ENCODE measurements at regions not wholly inside any gene's neighbourhood (a gene's known extent, or its start where the extent isn't known, plus 50 kb on each side); places are given as distances from the start of the nearest gene placed in this dataset.

- DNase-seq (ENCODE audit: low spot score): no peak
These were observed 510.2 kb downstream of the TCERG1L start for GRCh38 chr10:130801276-130801675.

DNA sequence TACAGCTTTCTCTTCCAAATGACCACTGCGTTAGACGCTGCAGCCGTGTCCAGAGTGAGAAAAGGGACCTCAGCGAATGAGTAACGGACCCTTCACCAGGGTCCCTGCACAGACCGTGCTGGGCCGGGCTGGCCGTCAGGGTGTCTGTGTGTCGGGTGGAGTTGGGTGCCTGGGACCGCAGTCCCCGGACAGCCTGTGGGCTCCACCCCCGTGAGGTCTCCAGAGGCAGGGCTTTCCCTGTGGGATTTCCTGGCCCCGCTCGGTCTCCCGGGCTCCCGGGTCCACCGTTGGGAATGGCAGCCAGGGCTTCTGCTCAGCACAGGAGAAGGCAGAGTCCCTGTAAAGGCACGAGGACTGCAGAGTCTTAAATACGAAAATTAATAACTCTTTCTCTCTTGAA, 509.7 kb downstream of the TCERG1L start:
- DNase-seq (ENCODE audit: low spot score): no peak

DNA sequence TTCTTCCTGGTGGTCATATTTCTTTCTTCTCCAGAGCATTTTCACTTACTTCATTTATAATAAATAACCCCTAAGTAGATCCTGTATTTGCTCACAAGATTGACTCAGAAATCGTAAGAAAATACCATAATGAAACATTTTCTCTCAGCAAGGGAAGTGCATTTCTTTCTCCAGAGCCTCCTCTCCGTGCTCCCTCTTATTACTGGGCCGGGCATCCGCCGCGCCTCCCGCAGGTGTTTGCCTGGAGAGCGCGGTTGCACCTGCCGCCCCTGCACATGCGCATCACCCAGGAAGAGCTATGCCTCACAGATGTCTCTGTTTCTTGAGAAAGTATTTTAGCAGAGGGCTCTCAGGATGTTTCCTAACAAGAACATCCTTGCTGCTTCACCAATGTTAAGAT, 509.2 kb downstream of the TCERG1L start:
- DNase-seq (ENCODE audit: low spot score): no peak

GRCh38 chr10:130804281-130804680, 507.2 kb downstream of the TCERG1L start:
- no peak for DNase-seq (ENCODE audit: low spot score)

DNA sequence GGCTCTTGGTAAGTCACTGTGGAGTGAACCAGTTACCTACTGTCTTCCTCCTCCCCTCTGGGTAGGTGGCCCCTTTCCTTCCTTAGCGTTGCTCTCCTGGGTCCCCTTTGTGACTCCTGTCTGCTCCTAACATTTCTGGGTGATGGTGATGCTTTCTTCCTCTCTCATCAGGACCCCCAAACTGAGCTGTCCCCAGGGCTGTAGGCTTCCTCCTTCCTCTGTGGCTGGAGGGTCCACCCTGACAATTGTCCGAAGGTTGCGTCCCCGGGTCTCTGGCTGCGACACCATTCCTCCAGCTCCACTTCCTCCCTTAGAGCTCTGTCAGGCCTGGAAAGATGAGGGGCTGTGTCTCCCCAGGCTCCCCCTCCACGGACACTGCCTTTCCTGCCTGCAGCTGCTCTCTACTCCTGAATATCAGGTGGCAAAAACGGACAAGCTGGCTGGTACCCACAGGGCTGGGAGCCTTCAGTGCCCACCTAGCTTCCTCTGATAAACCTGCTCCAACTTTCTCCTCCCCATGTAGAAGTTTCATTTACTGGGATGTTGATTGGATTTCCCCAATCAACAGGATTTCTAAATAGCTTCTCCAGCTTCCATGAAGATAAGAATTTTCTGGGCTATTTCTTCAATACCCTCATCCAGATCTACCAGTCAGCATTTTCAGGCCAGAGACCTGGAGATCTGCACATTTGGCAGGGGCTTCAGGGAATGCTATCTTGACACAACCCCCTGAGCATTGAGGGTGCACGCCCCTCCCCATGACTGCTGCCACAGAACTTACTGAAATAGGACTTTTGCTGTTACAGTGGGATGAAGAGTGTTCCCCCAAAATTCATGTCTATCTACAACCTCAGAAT, 506.5 kb downstream of the TCERG1L start:
- no peak for DNase-seq (ENCODE audit: low spot score)

GRCh38 chr10:130805635-130806030, 505.9 kb downstream of the TCERG1L start:
- DNase-seq (ENCODE audit: low spot score): no peak

- no peak for DNase-seq (ENCODE audit: low spot score)
These were observed 505.1 kb downstream of the TCERG1L start for GRCh38 chr10:130806426-130806825.

DNA sequence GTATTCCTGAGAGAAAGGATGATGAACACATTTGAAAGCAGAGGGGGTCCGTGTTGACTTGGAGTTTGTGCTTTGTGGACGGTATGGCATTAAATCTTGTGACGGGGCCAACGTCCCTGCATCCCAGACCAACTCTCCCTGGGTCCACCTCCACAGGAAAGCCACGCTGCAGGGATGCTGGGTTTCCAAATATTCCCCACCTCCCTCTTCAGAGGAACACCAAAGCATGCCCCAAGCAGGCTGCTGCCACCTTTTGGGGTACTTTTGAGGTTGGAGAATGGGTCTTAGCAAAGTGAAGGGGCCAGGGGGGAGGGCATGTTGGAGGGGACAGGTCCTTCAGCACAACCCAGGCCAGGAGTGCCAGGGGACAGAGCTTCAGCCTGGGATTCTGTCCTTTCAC, 504.4 kb downstream of the TCERG1L start:
- no peak for DNase-seq (ENCODE audit: low spot score)

DNA sequence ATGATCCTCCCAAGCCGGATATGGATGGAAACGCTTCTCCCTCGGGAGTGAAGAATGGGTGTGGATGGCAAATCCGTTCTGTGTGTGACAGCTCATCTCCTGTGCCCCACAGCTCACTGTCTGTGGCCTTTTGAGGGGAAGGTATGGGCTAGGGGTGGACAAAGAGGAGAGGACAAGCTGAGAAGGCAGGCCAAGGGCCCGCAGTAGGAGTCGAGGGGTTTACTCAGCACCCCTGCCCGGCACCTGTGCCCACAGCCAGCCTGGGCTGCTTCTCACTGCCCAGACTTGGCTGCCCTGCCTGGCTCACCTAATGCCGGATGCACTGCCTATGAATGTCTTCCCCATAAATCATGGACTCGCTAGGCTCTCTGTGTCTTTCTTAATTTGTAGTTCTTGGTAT, 503.8 kb downstream of the TCERG1L start:
- DNase-seq (ENCODE audit: low spot score): no peak

- DNase-seq (ENCODE audit: low spot score): no peak
These were observed 503.3 kb downstream of the TCERG1L start for GRCh38 chr10:130808243-130808642.

DNA sequence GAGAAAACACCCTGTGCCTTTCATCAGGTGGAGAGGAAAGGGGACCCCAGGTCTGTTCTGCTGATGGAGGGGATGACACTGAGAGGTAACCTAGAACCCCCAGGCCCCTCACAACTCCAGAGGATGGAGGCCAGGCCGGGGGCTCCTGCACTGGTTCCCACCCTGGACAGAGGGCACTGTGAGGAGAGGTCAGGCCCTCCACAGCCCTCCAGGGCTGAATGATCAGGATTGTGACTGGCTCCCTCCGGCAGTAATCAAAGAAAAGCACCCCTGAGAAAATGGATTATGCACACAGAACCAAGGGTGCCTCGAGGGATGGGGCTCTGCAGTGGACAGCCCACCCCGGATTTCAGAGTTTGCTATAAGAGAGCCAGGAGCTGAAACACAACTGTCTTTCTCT, 502.8 kb downstream of the TCERG1L start:
- DNase-seq (ENCODE audit: low spot score): no peak

GRCh38 chr10:130809181-130809580, 502.3 kb downstream of the TCERG1L start:
- no peak for DNase-seq (ENCODE audit: low spot score)

DNA sequence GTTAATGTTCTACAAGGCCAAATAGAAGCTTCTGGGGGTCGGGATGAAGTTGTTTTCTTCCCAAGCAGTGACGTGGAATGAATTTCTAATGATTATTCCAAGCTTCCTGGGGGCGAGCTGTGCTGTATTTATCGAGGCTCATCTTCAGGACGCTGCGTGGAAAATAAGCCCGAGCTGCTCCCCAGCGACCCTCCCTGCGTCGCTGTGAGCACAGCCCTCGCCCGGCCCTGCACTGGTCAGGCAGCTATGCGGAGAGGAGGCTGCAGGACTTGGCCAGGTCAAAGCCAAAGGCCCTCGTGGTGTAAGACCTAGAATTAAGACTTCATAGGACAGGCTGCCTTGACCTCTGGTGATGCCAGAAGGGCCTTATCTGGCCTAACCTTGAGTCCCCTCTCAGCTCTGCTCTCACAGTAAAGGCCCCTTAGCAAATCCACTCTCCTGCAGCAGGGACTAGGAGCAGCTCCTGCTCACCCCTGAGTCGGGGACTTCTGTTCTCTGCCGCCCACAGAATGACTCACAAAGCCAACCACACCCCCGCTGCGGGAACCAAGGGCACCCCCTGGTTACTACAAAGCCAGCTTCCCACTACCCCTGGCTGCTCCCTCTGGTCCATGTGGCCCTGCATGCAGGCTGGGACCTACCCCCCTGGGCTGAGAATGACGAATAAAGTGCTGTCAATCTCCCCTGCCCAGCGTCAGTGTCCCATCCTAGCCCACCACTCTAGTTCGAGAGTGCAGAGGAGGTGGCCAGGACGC, 501.6 kb downstream of the TCERG1L start:
- no peak for DNase-seq (ENCODE audit: low spot score)

DNA sequence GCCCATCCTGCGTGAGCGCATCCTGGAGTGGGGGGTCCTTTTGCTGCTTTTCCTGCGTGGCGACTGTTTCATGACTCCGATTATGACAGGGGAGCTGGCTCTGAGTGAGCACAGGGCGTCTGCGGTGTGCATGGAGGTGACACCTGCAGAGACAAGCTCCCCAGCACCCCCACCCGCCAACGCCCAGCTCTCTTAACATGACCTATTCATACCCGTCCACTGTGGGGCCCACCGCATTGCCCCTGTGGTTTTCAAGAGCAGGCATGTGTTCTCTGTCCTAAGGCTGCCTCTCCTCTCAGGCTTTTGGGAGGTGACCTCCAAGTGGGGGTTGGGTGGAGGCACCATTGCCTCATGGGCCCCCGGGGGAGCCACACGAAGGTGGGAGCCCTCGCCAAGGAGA, 500.7 kb downstream of the TCERG1L start:
- DNase-seq (ENCODE audit: low spot score): no peak

GRCh38 chr10:130812381-130813148, 499.0 kb downstream of the TCERG1L start:
- no peak for DNase-seq (ENCODE audit: low spot score)

- no peak for DNase-seq (ENCODE audit: low spot score)
These were observed 496.9 kb downstream of the TCERG1L start for GRCh38 chr10:130814610-130815009.

- no peak for DNase-seq (ENCODE audit: low spot score)
These were observed 495.2 kb downstream of the TCERG1L start for GRCh38 chr10:130816116-130816901.

DNA sequence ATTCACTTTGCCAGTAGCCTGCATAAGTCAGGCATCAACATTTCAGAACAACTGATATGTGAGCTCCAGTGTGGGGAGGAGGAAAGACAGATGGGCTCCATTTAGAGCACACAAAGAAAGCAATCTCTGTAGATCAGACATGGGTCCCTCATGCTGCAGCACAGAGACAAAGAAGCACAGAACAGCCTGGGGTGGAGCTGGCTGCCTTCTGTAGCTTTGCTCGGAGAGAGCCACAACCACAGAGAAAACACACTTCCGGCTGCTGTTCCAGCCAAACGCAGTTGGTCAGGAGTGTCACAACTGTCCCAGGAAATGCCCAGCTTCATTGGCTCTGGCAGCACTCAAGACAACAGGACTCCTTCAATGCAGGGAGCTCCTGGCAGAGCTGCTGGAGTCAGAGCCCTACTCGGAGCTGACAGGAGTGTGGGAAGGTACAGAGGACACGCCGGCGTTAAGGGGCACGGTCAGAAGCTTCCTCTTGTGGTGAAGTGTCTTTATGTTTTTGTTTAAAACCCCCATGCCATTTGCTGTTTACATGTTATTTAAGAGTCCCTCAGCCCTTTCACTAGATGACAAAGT, 494.4 kb downstream of the TCERG1L start:
- no peak for DNase-seq (ENCODE audit: low spot score)

DNA sequence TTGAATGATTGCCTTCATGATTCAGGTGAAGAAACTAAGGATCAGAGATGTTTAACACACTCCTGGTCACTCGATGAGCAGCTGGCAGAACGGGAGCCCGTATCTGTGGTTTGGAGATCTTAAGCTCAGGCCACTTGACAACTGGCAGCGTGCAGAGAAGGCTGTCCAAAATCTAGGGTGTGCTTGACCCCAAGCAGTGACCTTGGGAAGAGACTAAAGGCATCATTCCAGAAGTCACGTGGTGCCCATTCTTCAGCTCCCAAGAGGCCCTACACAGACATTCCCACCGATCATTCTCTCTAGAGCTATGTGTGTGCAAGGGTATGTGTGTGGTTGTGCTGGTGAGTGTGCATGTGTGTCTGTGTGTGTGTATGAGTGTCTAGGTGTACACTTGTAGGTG, 493.8 kb downstream of the TCERG1L start:
- no peak for DNase-seq (ENCODE audit: low spot score)

- DNase-seq (ENCODE audit: low spot score): no peak
These were observed 490.5 kb downstream of the TCERG1L start for GRCh38 chr10:130820880-130821482.
